ENCODE measurements at regions not wholly inside any gene's neighbourhood (a gene's known extent, or its start where the extent isn't known, plus 50 kb on each side); places are given as distances from the start of the nearest gene placed in this dataset.
A peak's percentile ranks its signal among the peaks of the same experiment; 100 is the strongest.
"Not testable (repeated sequence)": the region's sequence is repeated elsewhere in the genome, so short reads cannot be mapped to it uniquely, and the experiment has no call there.

GRCh38 chr3:178304758-178305467, 231.3 kb upstream of the KCNMB2 start:
- no peak for FAIRE-seq

- FAIRE-seq = no peak
Measured at GRCh38 chr3:178306432-178307115, 229.7 kb upstream of the KCNMB2 start.

- no peak for FAIRE-seq
Measured at GRCh38 chr3:178308771-178309170, 227.5 kb upstream of the KCNMB2 start.

GRCh38 chr3:178310949-178311348, 225.3 kb upstream of the KCNMB2 start:
- FAIRE-seq = no peak

GRCh38 chr3:178313716-178314115, 222.5 kb upstream of the KCNMB2 start:
- no peak for FAIRE-seq

GRCh38 chr3:178318340-178318739, 217.9 kb upstream of the KCNMB2 start:
- FAIRE-seq = no peak

- FAIRE-seq = no peak
Measured at GRCh38 chr3:178318941-178319816, 217.1 kb upstream of the KCNMB2 start.

GRCh38 chr3:178320456-178321351, 215.5 kb upstream of the KCNMB2 start:
- FAIRE-seq = no peak

- FAIRE-seq = no peak
Measured at GRCh38 chr3:178324356-178324755, 211.9 kb upstream of the KCNMB2 start.

- FAIRE-seq = peak; percentile 97
Measured at GRCh38 chr3:178325330-178325729, 210.9 kb upstream of the KCNMB2 start.

- no peak for FAIRE-seq
Measured at GRCh38 chr3:178329936-178330335, 206.3 kb upstream of the KCNMB2 start.

GRCh38 chr3:178334239-178334638, 202.0 kb upstream of the KCNMB2 start:
- no peak for FAIRE-seq

GRCh38 chr3:178336336-178336735, 199.9 kb upstream of the KCNMB2 start:
- no peak for FAIRE-seq

- FAIRE-seq = no peak
Measured at GRCh38 chr3:178340506-178340905, 195.7 kb upstream of the KCNMB2 start.

GRCh38 chr3:178341636-178342035, 194.6 kb upstream of the KCNMB2 start:
- FAIRE-seq = no peak

- FAIRE-seq = no peak
Measured at GRCh38 chr3:178342111-178342510, 194.1 kb upstream of the KCNMB2 start.

GRCh38 chr3:178343433-178344038, 192.7 kb upstream of the KCNMB2 start:
- no peak for FAIRE-seq

- no peak for FAIRE-seq
Measured at GRCh38 chr3:178345944-178346343, 190.3 kb upstream of the KCNMB2 start.

GRCh38 chr3:178348561-178349217, 187.5 kb upstream of the KCNMB2 start:
- not testable (repeated sequence) for FAIRE-seq

- not testable (repeated sequence) for FAIRE-seq
Measured at GRCh38 chr3:178349218-178349596, 187.0 kb upstream of the KCNMB2 start.

- no peak for FAIRE-seq
Measured at GRCh38 chr3:178350763-178351162, 185.5 kb upstream of the KCNMB2 start.

All from A204.1 (cell line).